GM12878 (cell line): ENCODE measurements at regions not wholly inside any gene's neighbourhood (a gene's known extent, or its start where the extent isn't known, plus 50 kb on each side); places are given as distances from the start of the nearest gene placed in this dataset.

Experiments
- ATAC-seq: fragments of 200-7000 bp; cut with Tn5 transposase; 3 replicates; pipeline ENCODE4 v1.9.1; 2020; ENCODE audit warnings: mild to moderate bottlenecking, moderate library complexity
- BruUV-seq: library from RNA; stranded (reverse); fragments of 400-500 nt; replicated peaks from 2 replicates; lab custom pipeline; 2021; lab: Mats Ljungman, UMichigan
- CTCF ChIA-PET: fragments of 300-600 bp; sonication (Branson Sonifier 250); formaldehyde crosslinking; extraction: SDS; loops from one replicate; lab custom pipeline; 2021; ENCODE audit warnings: inconsistent platforms; lab: Yijun Ruan, JAX
- POLR2A ChIA-PET: fragments of 350-600 bp; formaldehyde crosslinking; extraction: SDS; loops from one replicate; lab custom pipeline; 2021; ENCODE audit warnings: inconsistent platforms; lab: Charles Lee
- RAD21 ChIA-PET: fragments of 300-600 bp; sonication (Branson Sonifier 250); formaldehyde crosslinking; loops from one replicate; lab custom pipeline; 2023; ENCODE audit warnings: antibody characterized with exemption; ENCODE audit not compliant: unreplicated experiment; lab: Charles Lee
- SMC1A ChIA-PET: fragments of 300-600 bp; sonication (Branson Sonifier 250); formaldehyde crosslinking; loops from one replicate; lab custom pipeline; 2023; ENCODE audit not compliant: unreplicated experiment, uncharacterized antibody; lab: Charles Lee
- DNase-seq: peaks from one replicate; pipeline ENCODE4 v3.0.0-alpha.2; 2011; ENCODE audit warnings: low read depth, low spot score
- FAIRE-seq: peaks from 3 replicates; lab custom pipeline; 2011; peaks lifted over from hg19 to GRCh38; lab: Jason Lieb, UNC
- H2AFZ ChIP-seq: 2 replicates; pipeline ENCODE4 v1.6.0; 2011; ENCODE audit warnings: low read depth, low read length, control low read depth; ENCODE audit not compliant: control insufficient read depth
- H3K27ac ChIP-seq: 2 replicates; pipeline ENCODE4 v1.5.1; 2011; ENCODE audit warnings: control low read depth; ENCODE audit not compliant: control insufficient read depth, insufficient read depth
- H3K27me3 ChIP-seq, 2 experiments: replicated peaks in 1 of 2; 2 replicates each; pipeline versions ENCODE4 v1.6.0 to v1.6.1; 2011; ENCODE audit warnings: low read length in 1 of 2; ENCODE audit not compliant: control insufficient read depth in 2 of 2, insufficient read depth in 2 of 2
- H3K36me3 ChIP-seq, 2 experiments: 2 replicates each; pipeline ENCODE4 v1.5.1; 2011; ENCODE audit warnings: low read length in 1 of 2; ENCODE audit not compliant: control insufficient read depth in 2 of 2, insufficient read depth in 2 of 2
- H3K4me1 ChIP-seq: 2 replicates; pipeline ENCODE4 v1.6.1; 2011; ENCODE audit warnings: mild to moderate bottlenecking, low read length, moderate library complexity, mixed read lengths; ENCODE audit not compliant: control insufficient read depth, insufficient read depth
- H3K4me2 ChIP-seq: 2 replicates; pipeline ENCODE4 v1.6.0; 2011; ENCODE audit warnings: control low read depth; ENCODE audit not compliant: control insufficient read depth, insufficient read depth
- H3K4me3 ChIP-seq: fragments of 200-600 bp; sonication (generic); 2 replicates; pipeline ENCODE4 v1.5.1; 2016
- H3K79me2 ChIP-seq: 2 replicates; pipeline ENCODE4 v1.6.0; 2011; ENCODE audit warnings: low read length; ENCODE audit not compliant: control insufficient read depth, insufficient read depth
- H3K9ac ChIP-seq: 2 replicates; pipeline ENCODE4 v1.8.0; 2011; ENCODE audit warnings: low read length, control low read depth, mixed read lengths; ENCODE audit not compliant: control insufficient read depth, insufficient read depth
- H3K9me3 ChIP-seq: replicated peaks from 3 replicates; pipeline ENCODE4 v1.5.1; 2011; ENCODE audit warnings: mild to moderate bottlenecking, low read length; ENCODE audit not compliant: control insufficient read depth, insufficient read depth
- H4K20me1 ChIP-seq: 2 replicates; pipeline ENCODE4 v1.6.0; 2011; ENCODE audit not compliant: control insufficient read depth, insufficient read depth
- BHLHE40 ChIP-seq, 2 experiments: fragments of 450-650 bp in 1 of 2; IDR thresholded peaks; 2 replicates each; pipeline ENCODE4 v1.6.1; 2011 to 2017; ENCODE audit warnings: low read depth in 2 of 2, borderline replicate concordance in 1 of 2, improper control_type of control experiment in 1 of 2, low read length in 1 of 2, mild to moderate bottlenecking in 1 of 2
- BMI1 ChIP-seq: fragments of 450-650 bp; IDR thresholded peaks from 2 replicates; pipeline ENCODE4 v1.6.1; 2016; ENCODE audit warnings: mild to moderate bottlenecking, moderate library complexity, borderline replicate concordance
- IKZF2 ChIP-seq, 2 experiments: fragments of 450-650 bp; IDR thresholded peaks; 2 replicates each; pipeline ENCODE4 v1.6.1; 2017; ENCODE audit warnings: mild to moderate bottlenecking in 2 of 2, moderate library complexity in 2 of 2
- KLF5 ChIP-seq: fragments of 450-650 bp; IDR thresholded peaks from 2 replicates; pipeline ENCODE4 v1.6.1; 2014; ENCODE audit warnings: mild to moderate bottlenecking; ENCODE audit not compliant: partially characterized antibody
- POLR2A ChIP-seq: IDR thresholded peaks from 2 replicates; pipeline ENCODE4 v1.6.1; 2011; ENCODE audit warnings: low read depth, mild to moderate bottlenecking, low read length
- POLR2AphosphoS2 ChIP-seq: IDR thresholded peaks from 2 replicates; pipeline ENCODE4 v1.6.1; 2011; ENCODE audit warnings: low read depth, mild to moderate bottlenecking, low read length, improper control_type of control experiment, moderate library complexity
- RBBP5 ChIP-seq: fragments of 200-600 bp; sonication (generic); conservative IDR thresholded peaks from 2 replicates; pipeline ENCODE4 v1.6.1; 2016
- SUZ12 ChIP-seq: fragments of 200-600 bp; sonication (generic); IDR thresholded peaks from one replicate; pipeline ENCODE4 v1.6.1; 2018; ENCODE audit warnings: antibody characterized with exemption, mild to moderate bottlenecking; ENCODE audit not compliant: unreplicated experiment
- WGBS: methylation state at CpG from one replicate; pipeline ENCODE4 v1.1.6; 2016; ENCODE audit warnings: low lambda C conversion rate; ENCODE audit not compliant: insufficient replicate concordance, insufficient coverage; ENCODE audit errors: missing lambda C conversion rate; 5-methylcytosine and 5-hydroxymethylcytosine counted together
- in situ Hi-C: fragments of 300-500 bp; cut with MboI; formaldehyde crosslinking; loops from 9 replicates; pipeline ENCODE4 v1.14.3; 2018; ENCODE audit warnings: mixed read lengths
- intact Hi-C: fragments of 100-400 bp; cut with micrococcal nuclease; formaldehyde crosslinking; loops from one replicate; pipeline ENCODE4 v1.14.2; 2022; ENCODE audit not compliant: unreplicated experiment
- TF ChIP-seq, protein P1 (sequence below): IDR thresholded peaks from 2 replicates; pipeline ENCODE4 v1.6.1; 2011; ENCODE audit warnings: borderline replicate concordance, low read depth, mild to moderate bottlenecking, moderate library complexity, low read length; ENCODE audit not compliant: insufficient read depth, poor library complexity, severe bottlenecking
- TF ChIP-seq, protein P2 (sequence below): IDR thresholded peaks from 2 replicates; pipeline ENCODE4 v1.6.1; 2011; ENCODE audit warnings: low read depth, mild to moderate bottlenecking, low read length, moderate library complexity, borderline replicate concordance; ENCODE audit errors: extremely low read depth
- TF ChIP-seq, protein P3 (sequence below): fragments of 450-650 bp; IDR thresholded peaks from 2 replicates; pipeline ENCODE4 v1.6.1; 2016; ENCODE audit warnings: mild to moderate bottlenecking, moderate library complexity, borderline replicate concordance
- TF ChIP-seq, protein P4 (sequence below): fragments of 450-650 bp; formaldehyde crosslinking; IDR thresholded peaks from 2 replicates; pipeline ENCODE4 v1.4.0; 2020; ENCODE audit warnings: mild to moderate bottlenecking, moderate library complexity

DNA sequence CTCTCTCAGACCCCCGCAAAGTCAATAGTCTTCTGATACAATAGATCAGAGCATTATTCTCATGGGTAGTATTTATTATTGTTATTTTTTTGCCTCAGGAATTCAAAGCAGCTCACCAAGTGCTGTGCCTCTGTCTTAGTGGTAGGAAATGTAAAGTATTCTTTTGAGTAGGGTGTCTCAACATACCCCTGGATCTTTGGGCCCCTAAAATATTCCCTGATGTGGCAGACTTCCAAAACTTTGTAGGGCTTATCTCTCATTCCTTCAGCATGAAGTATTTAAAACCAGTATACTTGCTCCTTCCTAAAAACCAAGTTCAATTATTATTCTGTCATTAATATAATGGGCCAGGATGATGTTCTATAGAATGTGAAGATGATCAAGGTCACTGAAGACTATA is 115.3 kb upstream of the ZNF827 start (continued):
- TF ChIP-seq, protein P1, sequence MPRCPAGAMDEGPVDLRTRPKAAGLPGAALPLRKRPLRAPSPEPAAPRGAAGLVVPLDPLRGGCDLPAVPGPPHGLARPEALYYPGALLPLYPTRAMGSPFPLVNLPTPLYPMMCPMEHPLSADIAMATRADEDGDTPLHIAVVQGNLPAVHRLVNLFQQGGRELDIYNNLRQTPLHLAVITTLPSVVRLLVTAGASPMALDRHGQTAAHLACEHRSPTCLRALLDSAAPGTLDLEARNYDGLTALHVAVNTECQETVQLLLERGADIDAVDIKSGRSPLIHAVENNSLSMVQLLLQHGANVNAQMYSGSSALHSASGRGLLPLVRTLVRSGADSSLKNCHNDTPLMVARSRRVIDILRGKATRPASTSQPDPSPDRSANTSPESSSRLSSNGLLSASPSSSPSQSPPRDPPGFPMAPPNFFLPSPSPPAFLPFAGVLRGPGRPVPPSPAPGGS, result no peak
- TF ChIP-seq, protein P2, sequence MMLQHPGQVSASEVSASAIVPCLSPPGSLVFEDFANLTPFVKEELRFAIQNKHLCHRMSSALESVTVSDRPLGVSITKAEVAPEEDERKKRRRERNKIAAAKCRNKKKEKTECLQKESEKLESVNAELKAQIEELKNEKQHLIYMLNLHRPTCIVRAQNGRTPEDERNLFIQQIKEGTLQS, result no peak
- no peak for TF ChIP-seq IKZF2 (IDR thresholded peaks at IDR 0.05)

DNA sequence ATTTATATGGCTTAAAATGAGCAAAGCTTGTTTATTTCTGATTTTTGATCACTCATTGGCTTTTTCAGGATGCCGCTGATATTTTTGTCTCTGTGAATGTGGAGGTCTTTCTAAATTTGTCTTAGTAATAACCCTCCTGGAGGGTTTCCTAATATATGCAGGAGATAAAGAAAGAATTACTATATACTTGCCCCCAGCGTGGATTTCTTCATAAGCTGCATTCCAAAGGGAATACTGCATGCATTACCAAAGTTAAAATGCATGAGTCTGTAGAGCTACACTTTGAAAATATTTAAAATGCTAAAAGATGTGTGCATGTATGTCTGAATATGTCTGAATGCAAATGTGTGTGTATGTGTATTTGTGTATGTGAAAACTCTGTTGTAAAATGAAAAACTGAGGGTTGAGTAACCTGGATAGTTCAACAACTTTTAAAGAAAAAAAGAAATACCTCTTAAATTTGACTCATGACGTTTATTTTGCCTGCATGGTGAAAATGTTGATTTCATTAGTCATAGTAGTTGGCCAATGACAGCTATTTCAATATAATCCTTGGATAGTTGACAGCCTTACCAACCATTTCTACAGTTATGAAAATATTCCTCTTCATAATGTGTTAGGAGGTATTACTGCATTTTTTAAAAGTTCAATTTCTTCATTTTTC is 113.2 kb upstream of the ZNF827 start:
- Histone ChIP-seq H3K36me3 (no peaks in the 10 kb centered on the region; a peak in 1 of 4 replicates), H3K79me2 (no peaks in the 10 kb centered on the region), H3K27me3 (no peaks in the 10 kb centered on the region), H3K9ac (no peak overlapping the region), H2AFZ (no peak overlapping the region), H3K27ac (no peak overlapping the region), H3K4me2 (no peak overlapping the region), H3K4me1 (peaks cover 39% of the 10 kb centered on the region), H3K9me3 (peaks cover 11% of the 10 kb centered on the region), H3K4me3 (no peak overlapping the region), H4K20me1 (no peaks in the 10 kb centered on the region)
- CTCF ChIA-PET, result interaction anchor here (0.5 to 2.7 kb wide), 4 partner anchors 8 to 44 kb away, joined by 3 to 7 read pairs (median 6); no protein-coding TSS in a partner anchor
- RAD21 ChIA-PET, result interaction anchor here (1.2 to 2.0 kb wide), 3 partner anchors 20 to 24 kb away, joined by 3 to 4 read pairs (median 4); no protein-coding TSS in a partner anchor
- in situ Hi-C loops (no loop called here), intact Hi-C loops (no loop called here)
- POLR2A ChIA-PET, result no interaction called here
- no TSS peak for BruUV-seq
- no peak for FAIRE-seq
- no peak for DNase-seq
- ATAC-seq, result no peak
- 94% methylated on average over 3 of the region's 3 CpGs for WGBS
- SMC1A ChIA-PET, result interaction anchor here (0.9 to 4.8 kb wide), 9 partner anchors 8 to 55 kb away, joined by 3 to 26 read pairs (median 4); no protein-coding TSS in a partner anchor
- TF ChIP-seq BHLHE40 (IDR thresholded peaks at IDR 0.05; ENCODE audit: borderline replicate concordance in 1 of 2, low read depth in 2 of 2, low read length in 1 of 2) (no peak), POLR2AphosphoS2 (no peak), BMI1 (no peak), POLR2A (no peak), RBBP5 (no peak), KLF5 (no peak), SUZ12 (no peak)
- TF ChIP-seq, protein P3, sequence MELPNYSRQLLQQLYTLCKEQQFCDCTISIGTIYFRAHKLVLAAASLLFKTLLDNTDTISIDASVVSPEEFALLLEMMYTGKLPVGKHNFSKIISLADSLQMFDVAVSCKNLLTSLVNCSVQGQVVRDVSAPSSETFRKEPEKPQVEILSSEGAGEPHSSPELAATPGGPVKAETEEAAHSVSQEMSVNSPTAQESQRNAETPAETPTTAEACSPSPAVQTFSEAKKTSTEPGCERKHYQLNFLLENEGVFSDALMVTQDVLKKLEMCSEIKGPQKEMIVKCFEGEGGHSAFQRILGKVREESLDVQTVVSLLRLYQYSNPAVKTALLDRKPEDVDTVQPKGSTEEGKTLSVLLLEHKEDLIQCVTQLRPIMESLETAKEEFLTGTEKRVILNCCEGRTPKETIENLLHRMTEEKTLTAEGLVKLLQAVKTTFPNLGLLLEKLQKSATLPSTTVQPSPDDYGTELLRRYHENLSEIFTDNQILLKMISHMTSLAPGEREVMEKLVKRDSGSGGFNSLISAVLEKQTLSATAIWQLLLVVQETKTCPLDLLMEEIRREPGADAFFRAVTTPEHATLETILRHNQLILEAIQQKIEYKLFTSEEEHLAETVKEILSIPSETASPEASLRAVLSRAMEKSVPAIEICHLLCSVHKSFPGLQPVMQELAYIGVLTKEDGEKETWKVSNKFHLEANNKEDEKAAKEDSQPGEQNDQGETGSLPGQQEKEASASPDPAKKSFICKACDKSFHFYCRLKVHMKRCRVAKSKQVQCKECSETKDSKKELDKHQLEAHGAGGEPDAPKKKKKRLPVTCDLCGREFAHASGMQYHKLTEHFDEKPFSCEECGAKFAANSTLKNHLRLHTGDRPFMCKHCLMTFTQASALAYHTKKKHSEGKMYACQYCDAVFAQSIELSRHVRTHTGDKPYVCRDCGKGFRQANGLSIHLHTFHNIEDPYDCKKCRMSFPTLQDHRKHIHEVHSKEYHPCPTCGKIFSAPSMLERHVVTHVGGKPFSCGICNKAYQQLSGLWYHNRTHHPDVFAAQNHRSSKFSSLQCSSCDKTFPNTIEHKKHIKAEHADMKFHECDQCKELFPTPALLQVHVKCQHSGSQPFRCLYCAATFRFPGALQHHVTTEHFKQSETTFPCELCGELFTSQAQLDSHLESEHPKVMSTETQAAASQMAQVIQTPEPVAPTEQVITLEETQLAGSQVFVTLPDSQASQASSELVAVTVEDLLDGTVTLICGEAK, result no peak
- TF ChIP-seq, protein P4, sequence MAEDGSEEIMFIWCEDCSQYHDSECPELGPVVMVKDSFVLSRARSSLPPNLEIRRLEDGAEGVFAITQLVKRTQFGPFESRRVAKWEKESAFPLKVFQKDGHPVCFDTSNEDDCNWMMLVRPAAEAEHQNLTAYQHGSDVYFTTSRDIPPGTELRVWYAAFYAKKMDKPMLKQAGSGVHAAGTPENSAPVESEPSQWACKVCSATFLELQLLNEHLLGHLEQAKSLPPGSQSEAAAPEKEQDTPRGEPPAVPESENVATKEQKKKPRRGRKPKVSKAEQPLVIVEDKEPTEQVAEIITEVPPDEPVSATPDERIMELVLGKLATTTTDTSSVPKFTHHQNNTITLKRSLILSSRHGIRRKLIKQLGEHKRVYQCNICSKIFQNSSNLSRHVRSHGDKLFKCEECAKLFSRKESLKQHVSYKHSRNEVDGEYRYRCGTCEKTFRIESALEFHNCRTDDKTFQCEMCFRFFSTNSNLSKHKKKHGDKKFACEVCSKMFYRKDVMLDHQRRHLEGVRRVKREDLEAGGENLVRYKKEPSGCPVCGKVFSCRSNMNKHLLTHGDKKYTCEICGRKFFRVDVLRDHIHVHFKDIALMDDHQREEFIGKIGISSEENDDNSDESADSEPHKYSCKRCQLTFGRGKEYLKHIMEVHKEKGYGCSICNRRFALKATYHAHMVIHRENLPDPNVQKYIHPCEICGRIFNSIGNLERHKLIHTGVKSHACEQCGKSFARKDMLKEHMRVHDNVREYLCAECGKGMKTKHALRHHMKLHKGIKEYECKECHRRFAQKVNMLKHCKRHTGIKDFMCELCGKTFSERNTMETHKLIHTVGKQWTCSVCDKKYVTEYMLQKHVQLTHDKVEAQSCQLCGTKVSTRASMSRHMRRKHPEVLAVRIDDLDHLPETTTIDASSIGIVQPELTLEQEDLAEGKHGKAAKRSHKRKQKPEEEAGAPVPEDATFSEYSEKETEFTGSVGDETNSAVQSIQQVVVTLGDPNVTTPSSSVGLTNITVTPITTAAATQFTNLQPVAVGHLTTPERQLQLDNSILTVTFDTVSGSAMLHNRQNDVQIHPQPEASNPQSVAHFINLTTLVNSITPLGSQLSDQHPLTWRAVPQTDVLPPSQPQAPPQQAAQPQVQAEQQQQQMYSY, result no peak
